GM12874 (cell line): ENCODE measurements at regions not wholly inside any gene's neighbourhood (a gene's known extent, or its start where the extent isn't known, plus 50 kb on each side); places are given as distances from the start of the nearest gene placed in this dataset.

Experiments used
- CTCF ChIP-seq: IDR thresholded peaks from 2 replicates; pipeline ENCODE4 v1.5.1; 2011; ENCODE audit warnings: low read depth, mild to moderate bottlenecking, control low read depth, low read length, moderate library complexity; ENCODE audit not compliant: insufficient read depth

GRCh38 chr3:34212175-34212574 lies 413.7 kb downstream of the PDCD6IP start:
- no peak for TF ChIP-seq CTCF

- TF ChIP-seq CTCF = no peak
Measured at GRCh38 chr3:34212656-34213055, 414.2 kb downstream of the PDCD6IP start.

GRCh38 chr3:34213478-34213877 lies 415.0 kb downstream of the PDCD6IP start:
- TF ChIP-seq CTCF = no peak

- TF ChIP-seq CTCF = no peak
Measured at GRCh38 chr3:34216711-34217335, 418.4 kb downstream of the PDCD6IP start.

GRCh38 chr3:34218706-34219385 lies 420.4 kb downstream of the PDCD6IP start:
- TF ChIP-seq CTCF = no peak

- no peak for TF ChIP-seq CTCF
Measured at GRCh38 chr3:34219556-34219955, 421.1 kb downstream of the PDCD6IP start.

GRCh38 chr3:34225821-34226366 lies 427.5 kb downstream of the PDCD6IP start:
- no peak for TF ChIP-seq CTCF
